IPS-NIHi7 (cell line): ENCODE measurements at regions not wholly inside any gene's neighbourhood (a gene's known extent, or its start where the extent isn't known, plus 50 kb on each side); places are given as distances from the start of the nearest gene placed in this dataset.

Experiments used
- DNase-seq: peaks from one replicate; pipeline ENCODE4 v3.0.0; 2012; ENCODE audit warnings: mixed read lengths; ENCODE audit errors: extremely low spot score

DNA sequence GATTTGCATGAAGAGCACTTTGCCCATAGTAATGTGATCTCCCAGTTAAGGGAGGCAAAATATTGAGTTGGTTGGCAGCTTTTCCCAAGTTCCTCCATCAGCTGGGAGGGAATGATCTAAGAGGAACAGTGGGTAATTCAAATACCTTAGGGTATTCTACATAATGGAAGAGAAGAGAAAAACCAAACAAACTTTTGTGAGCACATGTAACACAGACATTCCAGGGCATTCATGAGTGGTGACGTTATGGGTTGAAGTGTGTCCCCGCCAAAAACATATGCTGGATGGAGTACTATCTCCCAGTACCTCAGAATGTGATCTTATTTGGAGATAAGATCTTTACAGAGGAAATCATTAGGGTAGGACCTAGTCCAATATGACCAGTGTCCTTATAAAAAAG is 220.1 kb downstream of the FOXO1 start:
- no peak for DNase-seq

DNA sequence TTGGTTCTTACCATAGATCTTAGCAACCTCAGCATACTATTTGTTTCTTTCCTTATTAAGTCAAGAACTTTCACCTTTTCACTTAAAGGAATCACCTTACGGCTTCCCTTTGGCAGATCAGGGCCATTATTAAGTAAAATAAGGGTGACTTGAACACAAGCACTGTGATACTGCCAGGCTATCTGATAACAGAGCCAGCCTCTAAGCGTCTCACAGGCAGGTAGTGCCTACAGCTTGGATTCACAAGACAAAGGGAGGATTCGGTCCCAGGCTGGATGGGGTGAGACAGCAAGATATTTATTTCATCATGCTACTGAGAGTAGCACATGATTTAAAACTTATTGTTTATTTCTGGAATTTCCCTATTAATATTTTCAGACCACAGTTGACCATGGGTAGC is 218.6 kb downstream of the FOXO1 start:
- DNase-seq: no peak

DNA sequence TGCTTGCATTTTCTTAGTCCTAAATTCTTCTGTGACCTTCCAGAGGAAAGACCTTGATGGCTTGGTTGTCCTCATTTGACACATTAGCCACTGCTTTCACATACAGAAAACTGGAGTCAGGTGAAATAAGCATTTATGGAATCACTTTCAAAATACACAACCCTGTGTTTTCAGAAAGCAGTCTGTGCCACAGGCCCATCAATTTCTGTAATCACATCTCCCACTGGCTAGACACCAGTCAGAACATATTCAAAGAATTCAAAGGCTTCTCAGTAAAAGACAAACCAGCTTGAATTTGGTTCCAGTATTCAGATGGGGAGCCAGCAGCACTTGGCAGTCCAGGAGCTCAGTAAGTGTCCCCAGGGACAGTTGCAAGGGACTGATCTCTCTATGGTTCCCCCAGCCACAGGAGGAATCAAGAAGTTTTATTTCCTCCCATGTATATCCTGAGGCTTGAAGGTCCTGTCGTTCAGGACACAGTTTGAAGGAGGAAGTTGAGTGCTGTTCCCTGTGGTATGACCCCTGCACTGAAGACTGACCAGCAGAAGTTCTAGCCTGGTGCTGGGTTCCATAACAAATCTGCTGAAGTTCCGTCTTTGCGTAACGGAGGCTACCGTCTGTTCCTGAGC is 214.3 kb downstream of the FOXO1 start:
- DNase-seq: no peak

DNA sequence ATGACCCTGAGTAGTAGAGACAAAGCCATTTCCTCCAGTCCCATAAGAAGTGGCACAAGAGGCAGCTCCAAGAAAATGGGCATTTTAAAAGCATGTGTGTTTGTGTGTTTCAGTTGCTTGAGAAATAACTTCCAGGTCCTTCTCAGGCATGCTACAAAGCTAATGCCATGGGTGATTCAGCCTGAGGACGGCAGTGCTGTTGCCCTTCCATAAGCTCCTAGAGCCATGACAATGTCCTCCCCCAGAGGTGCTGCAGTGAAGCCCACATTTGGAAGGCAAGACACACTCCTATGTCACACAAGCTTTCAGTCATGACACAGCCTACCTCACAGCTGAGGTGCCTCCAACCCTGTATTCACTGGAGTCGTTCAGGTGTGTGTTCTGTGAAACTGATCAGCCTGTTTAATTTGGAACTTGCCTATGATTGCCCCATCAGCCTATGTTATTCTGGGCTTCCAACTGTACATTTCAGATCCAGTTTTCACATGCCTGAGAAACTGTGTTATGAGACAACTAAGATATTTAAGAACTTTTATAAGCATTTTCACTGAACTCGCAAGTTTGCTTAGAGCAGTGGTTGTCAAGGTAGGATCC is 213.6 kb downstream of the FOXO1 start:
- no peak for DNase-seq

DNA sequence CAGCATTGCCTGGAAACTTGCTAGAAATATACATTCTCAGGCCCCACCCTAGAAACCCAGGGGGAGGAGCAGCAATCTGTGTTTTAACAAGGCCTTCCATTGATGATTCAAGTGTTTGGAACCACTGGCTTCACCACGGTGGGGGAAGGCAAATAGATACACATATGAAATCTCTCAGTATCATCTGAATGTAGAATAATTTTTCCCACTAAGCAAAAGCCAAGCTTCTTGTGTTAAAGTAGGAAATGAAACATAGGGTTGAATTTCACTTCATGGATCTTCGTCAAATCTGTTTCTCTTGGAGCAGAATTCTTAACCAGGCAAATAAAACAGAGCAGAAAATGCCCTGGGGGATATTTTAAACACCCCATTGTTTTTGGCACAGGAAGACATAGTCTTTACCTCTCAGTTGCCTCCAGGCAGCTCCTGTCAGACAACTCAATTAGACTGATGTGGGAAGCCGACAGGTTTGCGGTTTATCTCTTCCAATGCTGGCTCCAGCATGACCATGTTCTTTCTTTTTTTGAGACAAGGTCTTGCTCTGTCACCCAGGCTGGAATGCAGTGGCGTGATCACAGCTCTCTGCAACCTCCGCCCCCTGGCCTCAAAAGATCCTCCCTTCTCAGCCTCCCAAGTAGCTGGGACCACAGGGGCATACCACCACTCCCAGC is 213.0 kb downstream of the FOXO1 start:
- DNase-seq: no peak

DNA sequence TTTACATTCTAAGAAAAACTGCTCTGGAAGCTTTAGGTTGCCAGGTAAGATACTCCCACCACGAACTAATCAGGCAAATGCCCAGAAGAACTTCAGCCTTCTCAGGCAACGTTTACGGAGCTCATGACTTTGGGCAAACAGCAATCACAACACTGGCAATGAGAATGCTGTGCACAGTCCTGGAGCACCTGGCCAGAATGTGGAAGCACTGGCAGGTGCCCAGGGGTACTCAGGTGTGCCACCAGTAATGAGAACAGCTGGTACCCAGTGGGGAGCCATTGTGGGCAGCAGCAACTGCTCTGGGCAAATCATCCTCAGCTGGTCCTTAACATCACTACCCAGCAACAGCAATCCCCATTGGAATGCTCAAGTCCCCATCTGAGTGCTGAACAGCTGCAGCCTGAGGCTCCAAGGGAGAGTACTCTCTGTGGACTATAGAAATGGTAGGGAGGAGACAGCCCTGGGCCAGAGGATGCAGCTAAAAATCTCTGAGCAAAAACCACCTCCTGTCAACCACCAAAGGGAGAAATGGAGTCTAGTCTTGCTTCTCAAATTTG is 210.0 kb downstream of the FOXO1 start:
- DNase-seq: no peak

DNA sequence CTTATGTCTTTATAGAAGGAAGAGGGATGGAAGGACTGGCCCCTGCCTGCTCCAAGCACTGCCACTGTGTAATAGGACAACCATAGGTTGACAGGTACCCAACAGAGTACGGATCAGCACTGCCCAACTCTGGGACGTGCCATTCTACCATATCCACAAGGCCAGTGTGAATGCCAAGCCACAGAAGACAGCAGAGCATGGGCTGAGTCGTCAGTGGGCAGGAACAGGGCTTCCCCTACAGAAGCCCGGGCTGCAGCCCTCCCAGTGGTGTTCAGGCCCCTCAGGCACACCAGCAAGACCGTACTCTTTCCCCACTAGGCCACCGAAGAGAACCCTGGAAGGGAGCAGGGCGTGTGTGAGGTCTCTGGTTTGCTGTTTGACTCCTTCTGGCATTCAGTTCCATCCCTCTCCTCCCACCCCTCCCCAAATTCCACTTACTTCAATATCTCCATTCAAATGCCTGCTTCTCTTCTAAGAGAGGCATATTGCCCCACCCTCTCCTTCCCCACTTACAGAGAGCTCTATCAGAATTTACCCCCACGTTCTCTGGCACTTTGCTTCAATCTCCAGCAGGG is 209.4 kb downstream of the FOXO1 start:
- no peak for DNase-seq

DNA sequence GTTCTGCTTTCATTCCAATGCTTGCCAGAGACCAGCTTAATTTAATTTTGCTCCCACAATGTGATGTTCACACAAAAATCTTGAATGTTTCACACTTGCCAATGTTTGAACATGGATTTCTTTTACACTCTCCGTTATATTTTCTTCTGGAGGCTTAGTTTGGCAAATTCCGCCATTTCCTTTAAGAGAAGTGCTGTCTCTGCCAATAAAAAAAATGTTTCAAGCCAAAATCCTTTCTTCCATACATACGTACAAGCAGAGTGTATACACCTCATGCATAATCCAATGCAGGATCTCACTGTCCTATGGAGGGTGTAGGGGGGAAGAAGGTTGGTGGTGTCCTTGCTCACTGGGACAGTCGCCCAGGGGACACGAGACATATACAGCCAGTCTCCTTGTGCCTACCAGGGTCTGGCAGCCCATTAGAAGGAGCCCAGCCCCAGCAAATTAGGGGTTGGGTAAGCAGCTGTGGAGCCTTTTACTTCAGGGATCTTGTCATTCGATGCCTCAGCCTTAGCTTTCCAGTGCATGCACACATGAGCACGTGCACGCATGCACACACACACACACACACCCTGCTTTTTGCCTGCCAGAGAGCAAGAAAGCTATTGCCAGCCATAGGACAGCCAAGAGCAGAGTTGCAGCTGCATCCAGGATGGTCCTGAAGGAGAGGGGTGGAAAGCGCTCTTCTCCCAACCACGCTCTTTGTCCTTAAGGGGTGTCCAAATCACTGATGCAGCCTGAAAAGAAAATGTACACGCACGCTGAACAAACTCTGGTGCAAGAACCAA is 208.3 kb downstream of the FOXO1 start:
- DNase-seq: no peak

DNA sequence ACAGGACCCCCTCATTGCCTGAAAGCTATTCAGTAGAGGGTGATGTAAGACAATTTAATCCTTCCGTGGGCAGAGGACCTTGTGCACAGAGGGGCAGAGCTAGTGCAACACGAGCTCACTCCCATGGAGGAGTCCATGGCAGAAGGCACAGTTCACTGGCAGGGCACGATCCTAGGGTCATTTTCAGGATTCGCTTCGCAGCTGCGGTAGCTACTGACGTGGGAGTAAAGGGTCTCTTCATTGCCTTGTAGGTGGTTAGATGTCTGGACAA is 207.8 kb downstream of the FOXO1 start:
- no peak for DNase-seq

DNA sequence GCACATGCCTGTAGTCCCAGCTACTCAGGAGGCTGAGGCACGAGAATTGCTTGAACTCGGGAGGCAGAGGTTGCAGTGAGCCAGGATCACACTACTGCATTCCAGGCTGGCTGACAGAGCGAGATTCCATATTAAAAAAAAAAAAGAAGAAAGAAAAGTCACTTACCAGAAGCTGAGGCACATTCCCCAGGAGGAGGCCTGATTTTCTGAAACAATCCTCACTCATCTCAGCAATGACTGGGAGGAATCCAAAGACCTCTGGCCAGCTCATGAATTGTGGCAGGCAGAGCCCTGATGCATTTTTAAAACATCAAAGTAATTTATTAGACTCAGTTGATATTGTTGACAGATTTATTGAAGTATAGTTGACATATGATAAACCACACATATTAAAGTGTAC is 206.3 kb downstream of the FOXO1 start:
- no peak for DNase-seq

DNA sequence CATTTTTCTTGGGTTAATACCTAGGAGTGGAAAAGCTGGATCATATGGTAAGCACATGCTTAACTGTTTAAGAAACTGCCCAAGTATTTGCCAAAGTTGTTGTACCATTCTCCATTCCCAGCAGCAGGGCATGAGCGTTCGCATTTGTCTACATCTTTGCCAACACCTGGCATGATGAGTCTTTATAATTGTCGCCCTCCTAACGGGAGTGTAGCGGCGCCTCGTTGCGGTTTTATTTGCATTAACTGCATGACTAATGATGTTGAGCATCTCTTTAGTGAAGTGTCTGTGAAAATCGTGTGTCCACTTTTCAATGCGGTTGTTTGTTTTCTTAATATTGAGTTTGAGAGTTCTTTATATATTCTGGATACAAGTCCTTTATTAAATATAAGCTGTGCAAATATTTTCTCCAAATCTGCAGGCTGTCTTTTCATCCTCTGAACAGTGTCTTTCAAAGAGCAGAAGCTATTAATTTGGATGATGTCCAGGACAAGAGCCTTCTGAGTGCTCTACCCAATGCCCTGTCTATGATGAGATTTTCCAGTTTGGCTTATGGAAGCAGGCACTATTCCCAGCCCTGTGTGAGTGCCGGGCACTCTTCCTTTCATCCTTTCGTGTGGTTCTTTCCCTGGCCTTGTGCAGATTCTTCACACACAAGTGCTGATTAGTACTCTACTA is 202.0 kb downstream of the FOXO1 start:
- DNase-seq: no peak

DNA sequence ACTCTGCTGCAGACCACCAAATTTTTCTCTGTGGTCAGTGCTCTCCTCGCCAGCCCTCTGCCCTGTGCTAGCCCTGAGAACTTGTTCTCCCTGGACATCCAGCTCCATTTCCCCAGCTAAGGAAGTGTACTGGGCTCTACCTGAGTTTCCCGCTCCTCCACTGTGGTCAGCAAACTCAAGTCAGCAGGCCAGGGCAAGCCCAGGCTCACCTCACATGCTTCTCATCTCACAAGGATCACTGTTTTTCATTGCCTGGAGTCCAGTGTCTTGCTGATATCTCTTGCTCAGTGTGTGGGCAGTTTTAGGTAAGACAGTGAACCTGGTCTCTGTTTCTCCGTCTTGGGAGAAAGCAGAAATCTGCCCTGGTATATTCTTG is 201.4 kb downstream of the FOXO1 start:
- no peak for DNase-seq

DNA sequence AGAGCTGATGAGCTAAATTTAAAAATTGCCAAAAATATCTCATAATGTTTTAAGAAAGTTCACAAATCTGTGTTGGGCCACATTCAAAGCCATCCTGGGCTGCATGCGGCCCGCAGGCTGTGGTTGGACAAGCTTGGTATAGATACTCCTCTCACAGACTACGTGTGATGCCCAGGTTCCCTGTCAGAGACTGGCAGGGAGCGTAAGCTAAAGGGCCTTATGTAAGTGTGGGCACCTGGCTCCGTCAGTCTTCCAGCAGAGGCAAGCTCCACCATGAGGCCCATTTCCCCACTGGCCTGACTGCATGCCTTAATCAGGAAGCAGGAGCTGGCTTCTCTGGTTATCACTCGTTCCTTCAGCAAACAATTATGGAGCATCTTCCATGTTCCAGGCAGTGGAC is 200.2 kb downstream of the FOXO1 start:
- DNase-seq: no peak

DNA sequence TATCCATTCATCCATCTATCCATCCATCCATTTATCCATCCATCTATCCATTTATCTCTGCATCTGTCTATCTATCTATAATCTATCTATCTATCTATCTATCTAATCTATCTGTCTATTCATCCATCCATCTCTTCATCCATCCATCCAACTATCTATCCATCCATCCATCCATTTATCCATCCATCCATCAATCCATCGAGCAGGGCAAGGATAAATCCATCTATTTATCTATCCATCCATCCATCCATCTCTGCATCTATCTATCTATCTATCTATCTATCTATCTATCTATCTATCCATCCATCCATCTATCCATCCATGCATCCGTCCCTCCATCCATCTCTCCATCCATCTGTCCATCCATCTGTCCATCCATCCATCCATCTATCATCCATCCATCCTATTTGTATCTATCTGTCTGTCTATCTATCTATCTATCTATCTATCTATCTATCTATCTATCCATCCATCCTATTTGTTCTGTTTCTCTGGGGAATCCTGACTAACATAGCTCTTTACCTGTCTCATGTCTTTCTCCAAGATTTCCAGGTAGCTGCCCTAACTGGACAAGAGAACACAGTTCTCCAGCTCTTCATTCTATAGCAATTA is 198.1 kb downstream of the FOXO1 start:
- no peak for DNase-seq

DNA sequence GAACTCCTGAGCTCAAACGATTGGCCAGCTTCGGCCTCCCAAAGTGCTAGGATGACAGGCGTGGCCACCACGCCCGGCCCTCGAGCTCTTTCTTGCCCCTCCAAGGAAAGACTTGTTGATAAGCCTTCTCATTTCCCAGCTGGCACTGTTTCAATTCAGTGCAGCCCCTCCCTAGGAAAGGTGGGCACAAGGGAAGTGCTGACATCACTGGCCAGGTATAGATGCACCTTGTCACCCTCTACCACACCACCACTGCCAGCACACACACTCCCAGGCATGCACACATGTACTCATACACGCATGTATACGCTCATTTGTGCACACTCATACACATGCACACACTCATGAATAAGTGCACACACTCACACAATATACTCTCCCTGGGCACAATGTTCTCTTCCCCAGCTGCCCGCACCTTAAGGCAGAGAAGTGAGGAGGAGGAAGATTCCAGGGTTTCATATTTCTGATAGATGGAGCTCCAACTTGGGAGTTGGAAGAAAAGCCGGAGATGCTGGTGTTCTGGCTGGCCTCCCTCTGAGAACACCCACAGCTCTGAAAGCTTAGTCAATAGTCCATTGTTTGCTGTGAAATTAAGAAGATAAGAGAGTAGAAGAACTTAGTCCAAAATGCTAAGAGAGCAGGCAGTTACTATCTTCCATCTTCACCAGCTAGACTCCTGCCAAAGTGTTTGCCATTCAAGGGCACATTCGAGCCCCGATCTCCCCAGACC is 196.7 kb downstream of the FOXO1 start:
- no peak for DNase-seq

DNA sequence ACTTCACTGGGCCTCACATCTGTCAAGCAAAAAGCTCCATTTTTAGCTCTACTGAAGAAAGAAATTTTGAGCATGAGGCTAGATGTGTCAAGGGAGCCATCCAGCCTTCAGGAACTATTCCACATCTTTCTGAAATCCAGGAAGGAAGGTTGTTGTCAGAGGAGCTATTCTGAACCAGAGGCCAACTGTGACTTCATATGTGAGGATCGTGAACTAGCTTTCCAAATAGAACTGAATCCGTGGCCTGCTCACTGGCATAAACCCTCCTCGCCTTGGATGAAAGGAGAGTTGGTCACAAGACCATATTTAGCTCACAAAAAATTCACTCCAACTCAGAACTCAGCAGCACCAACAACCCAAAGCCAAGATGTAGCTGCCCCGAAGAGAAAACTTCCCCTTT is 195.8 kb downstream of the FOXO1 start:
- no peak for DNase-seq

DNA sequence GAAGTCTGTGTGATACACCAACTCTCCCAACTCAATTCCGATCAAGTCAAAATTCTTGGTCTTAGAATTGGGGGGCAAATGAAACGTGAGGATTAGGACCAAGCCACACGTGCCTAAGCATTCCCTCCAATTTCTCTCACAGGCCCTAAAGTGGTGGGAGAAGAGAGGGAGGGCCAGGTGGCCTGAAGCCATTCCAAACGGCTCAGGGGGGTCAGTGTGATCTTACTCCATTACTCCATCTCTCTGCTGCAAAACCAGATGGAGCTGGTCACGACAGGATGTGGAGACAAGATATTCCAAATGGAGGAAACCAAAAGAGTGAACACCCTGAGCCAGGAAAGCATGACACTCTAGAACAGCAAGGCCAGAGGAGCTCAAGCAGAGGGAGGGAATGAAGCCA is 195.4 kb downstream of the FOXO1 start:
- no peak for DNase-seq

DNA sequence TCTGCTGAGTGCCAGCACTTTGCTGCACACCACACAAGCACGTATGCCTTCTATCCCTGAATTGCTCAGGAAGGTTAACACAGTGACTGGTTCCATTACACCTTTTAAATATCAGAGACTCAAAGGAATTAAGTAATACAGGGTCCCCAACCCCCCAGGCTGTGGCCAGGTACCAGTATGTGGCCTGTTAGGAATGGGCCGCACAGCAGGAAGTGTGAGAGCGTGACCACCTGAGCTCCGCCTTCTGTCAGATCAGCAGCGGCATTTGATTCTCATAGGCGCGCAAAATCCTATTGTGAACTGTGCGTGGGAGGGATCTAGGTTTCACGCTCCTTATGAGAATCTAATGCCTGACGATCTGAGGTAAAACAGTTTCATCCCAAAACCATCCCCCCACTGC is 194.5 kb downstream of the FOXO1 start:
- DNase-seq: no peak

DNA sequence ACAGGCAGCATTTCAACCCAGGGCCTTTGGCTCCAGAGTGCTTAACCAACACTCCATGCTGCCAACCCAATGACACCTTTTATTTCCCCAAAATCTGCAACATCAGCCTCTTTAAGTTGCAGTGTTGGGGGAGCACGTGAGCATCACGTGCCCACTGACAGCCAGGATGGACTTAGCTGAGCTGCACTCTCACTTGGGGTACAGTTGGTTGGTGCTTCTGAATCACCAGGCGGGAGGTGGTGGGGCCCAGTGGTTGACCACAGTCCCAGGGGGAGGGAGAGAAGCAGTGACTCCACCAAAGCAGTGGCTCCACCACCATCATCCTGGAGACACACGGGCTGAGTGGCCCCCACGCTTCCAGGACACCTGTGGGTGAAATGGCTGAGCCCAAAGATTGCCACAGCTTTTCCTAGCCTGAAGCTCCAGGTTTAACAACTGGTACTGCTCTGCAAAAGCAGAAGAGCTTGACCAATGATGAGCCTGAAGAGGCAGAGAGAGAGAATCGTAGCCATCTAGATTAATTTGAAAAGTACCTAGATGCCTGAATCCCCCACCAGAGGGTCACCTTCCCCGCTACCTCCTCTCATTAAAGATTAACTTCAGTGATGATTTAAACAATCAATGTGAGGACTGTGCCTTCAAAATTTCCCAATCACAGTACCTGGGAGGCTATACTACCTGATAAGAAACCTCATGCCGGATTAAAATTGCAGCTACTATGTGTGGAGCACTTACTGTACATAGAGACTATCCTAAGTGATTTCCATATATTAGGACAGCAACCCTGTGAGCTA is 193.8 kb downstream of the FOXO1 start:
- DNase-seq: no peak

DNA sequence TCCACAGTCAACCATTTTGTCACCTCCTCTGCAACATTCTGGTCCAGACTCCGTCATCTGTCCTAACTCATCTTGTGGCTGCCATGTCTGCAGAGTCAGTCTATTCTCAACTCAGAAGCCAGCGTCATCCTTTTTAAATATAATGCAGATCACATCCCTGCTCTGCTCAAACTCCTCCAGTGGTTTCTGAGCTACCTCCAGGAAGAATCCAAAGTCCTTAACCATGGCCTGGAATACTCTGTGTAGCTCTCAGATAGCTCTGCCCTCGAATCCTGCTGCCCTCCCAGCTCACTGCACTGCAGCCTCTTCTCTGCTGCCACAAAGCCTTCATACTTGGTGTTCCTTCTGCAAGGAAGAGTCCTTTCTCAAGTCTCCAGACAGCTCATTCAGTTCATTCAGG is 190.8 kb downstream of the FOXO1 start:
- no peak for DNase-seq
